ENCODE measurements at regions not wholly inside any gene's neighbourhood (a gene's known extent, or its start where the extent isn't known, plus 50 kb on each side); places are given as distances from the start of the nearest gene placed in this dataset.

DNA sequence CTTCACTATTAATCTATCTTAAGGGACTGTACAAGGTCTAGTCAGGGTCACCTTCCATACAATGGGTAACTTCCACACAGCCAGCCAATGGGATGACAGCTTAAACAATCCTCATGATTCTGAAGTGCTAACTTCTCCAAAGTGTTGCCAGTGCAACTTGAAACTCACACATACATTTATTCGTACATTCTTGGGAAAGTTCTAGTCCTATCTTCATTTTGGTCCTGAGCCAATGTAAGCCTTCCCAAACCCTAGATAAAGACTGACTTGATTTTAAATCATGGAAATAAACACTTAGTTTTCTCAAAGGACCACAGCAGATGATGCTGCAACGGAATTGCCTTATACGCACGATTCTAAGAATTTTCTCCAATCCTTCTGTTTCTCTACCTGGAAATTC lies 117.5 kb upstream of the COL1A2 start:
- Histone ChIP-seq H3K14ac (replicated peaks; ENCODE audit: low read depth, low read length) (no peak overlapping the region), H2BK15ac (ENCODE audit: low read depth, low read length) (no peak overlapping the region), H4K5ac (ENCODE audit: low read depth, low read length) (no peak overlapping the region), H2BK120ac (ENCODE audit: low read depth, low read length) (no peak overlapping the region), H3K4me1 (ENCODE audit: control insufficient read depth, insufficient read depth, low read length) (no peaks in the 10 kb centered on the region; the same call in 1 of the 2 replicates), H4K91ac (ENCODE audit: insufficient read depth, low read depth, low read length) (no peak overlapping the region), H2AK9ac (replicated peaks; ENCODE audit: low read depth, low read length, poor library complexity) (no peak overlapping the region), H2AK5ac (ENCODE audit: low read depth, low read length) (no peak overlapping the region), H3K56ac (ENCODE audit: extremely low read depth, insufficient read depth, low read length) (no peak overlapping the region), H3K4me3 (ENCODE audit: insufficient read depth, low read depth, low read length) (no peak overlapping the region), H4K8ac (ENCODE audit: low read depth in 2 of 2, low read length in 2 of 2) (no peak overlapping the region), H3K36me3 (ENCODE audit: control insufficient read depth, insufficient read depth, low read length) (no peaks in the 10 kb centered on the region), H3K9ac (ENCODE audit: low read depth, low read length) (no peak overlapping the region), H2AFZ (replicated peaks; ENCODE audit: low read length, poor library complexity) (no peak overlapping the region), H2BK20ac (ENCODE audit: low read depth, low read length) (no peak overlapping the region), H3K27me3 (ENCODE audit: control insufficient read depth, insufficient read depth, low read length) (0 out of 2 replicates have a peak, but pooled peaks cover 2% of the 10 kb centered on the region), H3K4me2 (ENCODE audit: low read depth, low read length) (no peak overlapping the region), H4K20me1 (ENCODE audit: insufficient read depth, low read length) (no peaks in the 10 kb centered on the region), H3K4ac (ENCODE audit: low read depth, low read length) (no peak overlapping the region), H3K27ac (ENCODE audit: insufficient read depth, low read length) (no peak overlapping the region), H3K9me1 (ENCODE audit: insufficient read depth, low read length) (no peaks in the 10 kb centered on the region; the same call in 1 of the 2 replicates), H2BK5ac (ENCODE audit: low read depth, low read length, poor library complexity, severe bottlenecking) (no peak overlapping the region), H3K9me3 (ENCODE audit: control insufficient read depth, insufficient read depth, low read length) (no peaks in the 10 kb centered on the region), H3K18ac (ENCODE audit: low read depth, low read length) (no peak overlapping the region), H3K79me1 (ENCODE audit: low read depth in 1 of 2, low read length in 2 of 2) (no peaks in the 10 kb centered on the region), H3K23ac (ENCODE audit: low read depth, low read length) (no peak overlapping the region)
- intact Hi-C loops (cut with micrococcal nuclease) (loop anchor here (1.0 to 5.0 kb wide), 4 partner anchors 190 to 562 kb away; no protein-coding TSS in a partner anchor), dilution Hi-C loops (cut with HindIII; ENCODE audit: low sequenced_read_pairs, unreplicated experiment) (no loop called here), in situ Hi-C loops (cut with MboI; ENCODE audit: low sequenced_read_pairs) (loop anchor here (25.0 kb wide), 1 partner anchor 1210 kb away; the partner anchor contains the start of gene ASB4)
- TF ChIP-seq, protein P1, sequence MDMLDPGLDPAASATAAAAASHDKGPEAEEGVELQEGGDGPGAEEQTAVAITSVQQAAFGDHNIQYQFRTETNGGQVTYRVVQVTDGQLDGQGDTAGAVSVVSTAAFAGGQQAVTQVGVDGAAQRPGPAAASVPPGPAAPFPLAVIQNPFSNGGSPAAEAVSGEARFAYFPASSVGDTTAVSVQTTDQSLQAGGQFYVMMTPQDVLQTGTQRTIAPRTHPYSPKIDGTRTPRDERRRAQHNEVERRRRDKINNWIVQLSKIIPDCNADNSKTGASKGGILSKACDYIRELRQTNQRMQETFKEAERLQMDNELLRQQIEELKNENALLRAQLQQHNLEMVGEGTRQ (IDR thresholded peaks at IDR 0.05; ENCODE audit: low read depth, low read length), result no peak
- TF ChIP-seq RAD21 (IDR thresholded peaks at IDR 0.05; ENCODE audit: low read length) (no peak), CHD1 (IDR thresholded peaks at IDR 0.05; ENCODE audit: low read depth, low read length) (no peak), MAZ (IDR thresholded peaks at IDR 0.05; ENCODE audit: borderline replicate concordance, low read depth, low read length) (no peak), FOS (IDR thresholded peaks at IDR 0.05; ENCODE audit: low read depth, low read length) (no peak), NFE2L2 (IDR thresholded peaks at IDR 0.05; ENCODE audit: low read depth, low read length) (no peak), SMC3 (IDR thresholded peaks at IDR 0.05; ENCODE audit: low read depth, low read length) (no peak), CEBPB (IDR thresholded peaks at IDR 0.05; ENCODE audit: low read depth, low read length) (no peak), MAFK (IDR thresholded peaks at IDR 0.05; ENCODE audit: low read depth, low read length) (no peak), RCOR1 (IDR thresholded peaks at IDR 0.05; ENCODE audit: insufficient replicate concordance, low read length) (no peak), MXI1 (IDR thresholded peaks at IDR 0.05; ENCODE audit: borderline replicate concordance, low read depth, low read length) (no peak), RFX5 (IDR thresholded peaks at IDR 0.05; ENCODE audit: low read depth, low read length) (no peak), POLR2A (IDR thresholded peaks at IDR 0.05; ENCODE audit: low read depth, low read length) (no peak), BHLHE40 (IDR thresholded peaks at IDR 0.05; ENCODE audit: low read depth, low read length) (no peak)
- TF ChIP-seq, protein P2, sequence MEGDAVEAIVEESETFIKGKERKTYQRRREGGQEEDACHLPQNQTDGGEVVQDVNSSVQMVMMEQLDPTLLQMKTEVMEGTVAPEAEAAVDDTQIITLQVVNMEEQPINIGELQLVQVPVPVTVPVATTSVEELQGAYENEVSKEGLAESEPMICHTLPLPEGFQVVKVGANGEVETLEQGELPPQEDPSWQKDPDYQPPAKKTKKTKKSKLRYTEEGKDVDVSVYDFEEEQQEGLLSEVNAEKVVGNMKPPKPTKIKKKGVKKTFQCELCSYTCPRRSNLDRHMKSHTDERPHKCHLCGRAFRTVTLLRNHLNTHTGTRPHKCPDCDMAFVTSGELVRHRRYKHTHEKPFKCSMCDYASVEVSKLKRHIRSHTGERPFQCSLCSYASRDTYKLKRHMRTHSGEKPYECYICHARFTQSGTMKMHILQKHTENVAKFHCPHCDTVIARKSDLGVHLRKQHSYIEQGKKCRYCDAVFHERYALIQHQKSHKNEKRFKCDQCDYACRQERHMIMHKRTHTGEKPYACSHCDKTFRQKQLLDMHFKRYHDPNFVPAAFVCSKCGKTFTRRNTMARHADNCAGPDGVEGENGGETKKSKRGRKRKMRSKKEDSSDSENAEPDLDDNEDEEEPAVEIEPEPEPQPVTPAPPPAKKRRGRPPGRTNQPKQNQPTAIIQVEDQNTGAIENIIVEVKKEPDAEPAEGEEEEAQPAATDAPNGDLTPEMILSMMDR (conservative IDR thresholded peaks at IDR 0.05; ENCODE audit: low read depth, low read length), result no peak
- TF ChIP-seq, protein P3, sequence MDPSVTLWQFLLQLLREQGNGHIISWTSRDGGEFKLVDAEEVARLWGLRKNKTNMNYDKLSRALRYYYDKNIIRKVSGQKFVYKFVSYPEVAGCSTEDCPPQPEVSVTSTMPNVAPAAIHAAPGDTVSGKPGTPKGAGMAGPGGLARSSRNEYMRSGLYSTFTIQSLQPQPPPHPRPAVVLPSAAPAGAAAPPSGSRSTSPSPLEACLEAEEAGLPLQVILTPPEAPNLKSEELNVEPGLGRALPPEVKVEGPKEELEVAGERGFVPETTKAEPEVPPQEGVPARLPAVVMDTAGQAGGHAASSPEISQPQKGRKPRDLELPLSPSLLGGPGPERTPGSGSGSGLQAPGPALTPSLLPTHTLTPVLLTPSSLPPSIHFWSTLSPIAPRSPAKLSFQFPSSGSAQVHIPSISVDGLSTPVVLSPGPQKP (IDR thresholded peaks at IDR 0.05; ENCODE audit: borderline replicate concordance, low read depth, low read length), result no peak
- no TSS peak for BruUV-seq (replicated peaks)
- POLR2A ChIA-PET (ENCODE audit: unreplicated experiment), result no interaction called here
- CTCF ChIA-PET, result no interaction called here
- DNase-seq (no peak), ATAC-seq (ENCODE audit: low read depth) (peak; percentile 45)
- WGBS, 2 experiments (ENCODE audit: extremely low coverage in 2 of 2, insufficient read length in 1 of 2), result 70% methylated on average over 2 of the region's 4 CpGs; no CpG with 5 or more reads in 1 of the 2 experiments

All from IMR-90 (cell line).